HG02943 (cell line): ENCODE measurements at regions not wholly inside any gene's neighbourhood (a gene's known extent, or its start where the extent isn't known, plus 50 kb on each side); places are given as distances from the start of the nearest gene placed in this dataset.

Source experiments
- ATAC-seq: cut with Tn5 transposase; IDR thresholded peaks from one replicate; pipeline ENCODE4 v1.9.1; 2021; ENCODE audit warnings: mild to moderate bottlenecking, low read depth, moderate library complexity; ENCODE audit not compliant: unreplicated experiment

DNA sequence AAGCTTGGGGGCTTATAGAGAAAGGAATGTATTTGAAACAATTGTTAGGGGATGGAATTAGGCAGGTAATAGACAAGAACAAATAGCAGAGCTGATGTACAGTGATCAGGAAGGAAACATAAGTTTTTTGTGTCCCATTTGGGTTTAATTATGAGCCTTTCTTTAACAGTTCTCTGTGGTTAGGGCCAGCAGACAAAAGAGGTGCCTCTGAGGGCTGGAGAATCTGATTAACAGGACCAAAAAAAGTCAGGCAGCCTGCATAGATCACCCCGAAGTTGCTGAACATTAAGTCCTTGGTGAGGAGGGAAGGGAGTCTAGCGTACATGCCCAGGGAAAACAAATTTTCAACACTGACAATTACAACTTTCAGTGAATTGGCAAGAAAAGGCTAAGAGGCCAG lies 88.6 kb upstream of the SPRED1 start:
- ATAC-seq = no peak

DNA sequence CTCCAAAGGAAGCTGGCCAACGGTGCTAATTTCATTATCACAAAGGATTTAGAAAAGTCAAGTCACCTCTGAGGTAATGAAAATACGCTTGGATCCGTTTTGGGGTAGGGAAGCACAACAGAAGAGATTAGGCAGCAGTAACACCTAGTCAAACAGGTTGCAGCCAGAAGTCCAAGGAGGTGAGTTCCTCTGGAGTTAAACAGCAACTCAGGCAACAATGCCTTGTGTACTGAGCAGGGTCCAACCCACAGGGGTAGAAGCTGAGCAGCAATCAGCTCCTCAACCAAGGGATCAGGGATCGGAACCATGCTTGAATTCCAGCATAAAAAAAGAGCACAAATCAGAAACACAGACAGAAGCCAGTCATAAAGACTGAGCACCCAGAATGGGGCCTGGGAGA lies 88.1 kb upstream of the SPRED1 start:
- ATAC-seq = no peak

DNA sequence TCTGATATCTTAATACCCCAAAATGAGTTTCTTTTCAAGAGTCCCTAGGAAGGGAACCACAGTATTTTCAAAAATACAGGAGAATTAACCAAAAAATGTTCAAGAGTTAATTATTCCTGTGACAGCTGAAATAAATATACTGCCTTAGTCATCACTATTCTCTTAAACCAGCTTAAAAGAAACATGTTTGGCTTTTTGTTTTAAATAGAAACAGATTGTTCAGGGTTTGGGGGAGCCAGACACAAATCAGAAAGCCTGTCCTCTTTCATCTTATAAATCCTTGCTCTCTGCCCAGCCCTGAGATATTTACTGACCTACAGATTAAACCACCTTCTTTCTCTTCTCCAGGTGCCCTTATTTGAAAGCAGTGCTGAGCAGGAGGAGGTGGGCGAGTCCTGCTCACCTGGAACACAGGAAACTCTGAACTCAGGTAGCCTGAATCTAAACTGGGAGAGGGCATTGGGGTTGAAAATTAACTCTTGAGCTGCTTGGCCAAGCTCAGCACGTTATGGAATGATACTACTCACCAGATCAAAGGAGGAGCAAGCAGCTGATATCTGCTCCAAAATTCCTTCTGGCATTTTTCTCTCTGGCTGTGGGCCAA lies 84.1 kb upstream of the SPRED1 start:
- ATAC-seq = no peak

DNA sequence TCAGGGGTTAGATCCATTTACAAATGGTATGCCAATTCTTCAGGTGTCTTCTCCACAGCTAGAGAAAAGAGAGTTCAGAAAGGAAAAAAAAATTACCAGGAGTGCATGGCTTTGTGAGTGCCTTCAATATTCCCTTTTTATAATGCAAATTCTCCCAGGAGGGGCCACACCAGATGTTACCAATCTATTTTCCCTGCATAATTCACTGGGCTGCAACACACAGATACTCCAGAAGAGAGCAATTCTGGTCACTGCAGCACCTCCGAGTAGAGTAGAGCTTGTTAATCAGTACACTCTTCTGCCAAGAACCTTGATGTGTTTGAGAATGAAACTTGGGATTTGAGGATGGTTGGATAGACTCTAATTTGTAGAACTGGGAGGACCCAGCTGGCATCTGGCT lies 80.7 kb upstream of the SPRED1 start:
- ATAC-seq = no peak

DNA sequence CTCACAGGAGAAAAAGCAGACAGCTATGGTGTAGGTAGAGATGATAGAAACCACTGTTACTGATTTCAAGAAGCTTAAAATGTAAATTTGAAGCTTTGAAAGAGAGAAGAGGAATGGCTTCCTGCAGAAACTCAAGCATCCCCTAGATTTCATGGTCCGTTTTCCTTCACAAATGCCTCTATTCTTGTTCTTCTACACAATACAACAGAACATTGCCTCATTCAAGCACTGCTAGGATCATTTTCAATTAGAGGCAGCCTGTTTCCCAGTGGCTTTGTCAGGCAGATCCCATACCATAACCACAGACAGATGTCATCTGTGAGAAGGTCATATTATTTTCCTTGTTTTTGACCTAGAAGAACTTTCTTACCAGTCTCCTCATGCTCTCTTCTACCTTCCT lies 77.9 kb upstream of the SPRED1 start:
- no peak for ATAC-seq

DNA sequence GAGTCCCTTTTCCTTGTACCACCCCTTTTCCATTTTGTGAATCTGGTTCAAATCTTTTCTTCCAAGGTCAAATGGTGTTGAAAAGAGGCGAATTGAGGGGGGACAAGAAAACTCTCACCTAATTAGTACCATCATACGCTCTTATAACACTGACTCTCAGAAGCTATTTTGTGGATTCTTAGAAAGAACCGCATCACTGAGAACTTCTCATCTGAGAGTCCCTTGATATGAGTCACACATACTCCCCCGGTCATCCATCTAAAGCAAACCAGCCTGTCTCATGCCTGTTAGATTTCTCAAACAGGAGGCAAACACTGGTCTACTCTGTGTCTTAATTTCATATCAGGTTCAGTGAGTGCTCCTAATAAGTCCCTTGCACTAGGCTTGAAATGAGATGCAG lies 76.5 kb upstream of the SPRED1 start:
- no peak for ATAC-seq

DNA sequence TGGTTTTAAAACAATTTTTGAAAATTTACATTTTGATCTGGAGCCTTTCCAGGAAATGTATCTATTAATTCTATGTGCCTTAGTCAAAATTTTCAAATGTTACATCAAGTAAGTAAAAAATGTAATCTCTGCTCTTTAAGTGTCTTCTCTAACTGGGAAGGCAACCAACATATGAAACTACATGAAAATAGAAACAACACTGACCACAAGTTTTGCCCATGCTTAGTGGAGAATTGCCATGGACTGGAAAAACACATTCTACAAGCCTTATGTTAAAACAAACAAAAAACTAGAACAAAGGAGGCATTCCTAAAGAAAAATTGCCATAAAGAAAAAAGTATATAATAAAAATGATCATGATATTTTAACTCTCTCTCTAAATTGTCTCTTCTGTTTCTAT lies 75.9 kb upstream of the SPRED1 start:
- ATAC-seq = no peak

DNA sequence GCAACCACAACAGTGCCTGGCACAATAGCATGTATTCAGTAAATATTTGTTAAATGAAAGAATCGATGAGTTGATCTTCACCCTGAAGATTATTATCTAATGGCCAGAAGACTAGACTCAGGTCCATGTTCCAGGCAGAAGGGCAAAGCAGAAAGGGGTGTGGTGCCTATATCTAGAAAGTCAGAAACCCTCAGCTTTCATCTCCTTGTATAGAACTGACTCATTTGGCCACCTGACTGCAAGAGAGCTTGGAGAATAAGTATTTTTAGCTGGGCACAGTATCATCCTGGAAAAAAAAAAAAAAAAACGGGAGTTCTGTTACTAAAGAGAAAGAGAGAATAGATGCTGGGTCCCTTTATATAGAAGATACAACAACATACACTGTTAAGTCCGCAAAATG lies 69.7 kb upstream of the SPRED1 start:
- ATAC-seq = no peak

DNA sequence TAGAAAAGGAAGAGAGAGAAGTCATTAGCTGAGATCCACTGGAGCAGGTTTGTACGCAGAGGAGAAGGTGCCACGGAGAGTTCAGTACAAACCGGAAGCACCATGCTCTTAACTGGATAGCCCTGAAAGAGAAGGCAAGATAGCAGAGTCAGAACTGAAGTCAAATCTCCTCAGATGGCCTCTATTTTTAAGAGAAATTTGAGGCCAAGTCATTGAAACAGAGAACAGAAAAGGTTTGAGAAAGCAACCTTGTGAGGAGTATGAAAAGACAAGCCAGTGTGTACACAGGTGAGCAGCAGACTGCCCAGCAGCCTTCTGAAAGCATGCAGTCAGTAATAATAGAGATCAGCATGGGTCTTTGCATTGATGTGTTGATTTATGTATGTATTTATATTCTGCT lies 66.1 kb upstream of the SPRED1 start:
- peak; percentile 79 for ATAC-seq

DNA sequence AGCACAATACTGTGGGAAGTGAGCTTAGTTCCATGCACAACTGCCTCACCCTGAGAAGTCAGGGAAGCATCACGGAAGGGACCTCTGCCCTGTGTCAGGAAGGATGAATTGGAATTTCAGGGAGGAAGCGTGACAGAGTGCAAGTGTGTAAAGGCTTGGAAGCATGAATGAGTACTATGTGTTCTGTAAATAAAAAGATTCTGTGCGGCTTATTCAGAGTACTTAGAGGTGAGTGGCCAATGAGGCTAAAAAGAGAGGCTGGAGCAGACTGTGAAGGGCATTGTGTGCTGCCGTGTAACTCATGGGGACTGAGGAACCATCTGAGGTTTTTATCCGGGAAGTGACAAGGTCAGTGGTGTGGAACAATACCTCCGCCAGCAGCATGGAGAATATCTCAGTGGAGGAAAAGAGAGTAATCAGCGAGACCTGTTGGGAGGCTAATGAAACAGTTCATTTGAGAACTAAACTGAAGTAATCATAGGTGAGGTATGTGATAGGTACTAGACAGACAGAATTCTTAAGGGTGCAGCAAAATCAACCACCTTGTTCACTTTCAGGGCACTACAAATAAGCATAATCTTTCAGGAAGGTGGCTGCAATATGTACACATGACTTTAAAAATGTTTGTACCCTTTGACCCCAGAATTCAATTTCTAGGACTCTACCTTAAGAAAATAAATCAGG lies 64.9 kb upstream of the SPRED1 start:
- ATAC-seq = no peak

DNA sequence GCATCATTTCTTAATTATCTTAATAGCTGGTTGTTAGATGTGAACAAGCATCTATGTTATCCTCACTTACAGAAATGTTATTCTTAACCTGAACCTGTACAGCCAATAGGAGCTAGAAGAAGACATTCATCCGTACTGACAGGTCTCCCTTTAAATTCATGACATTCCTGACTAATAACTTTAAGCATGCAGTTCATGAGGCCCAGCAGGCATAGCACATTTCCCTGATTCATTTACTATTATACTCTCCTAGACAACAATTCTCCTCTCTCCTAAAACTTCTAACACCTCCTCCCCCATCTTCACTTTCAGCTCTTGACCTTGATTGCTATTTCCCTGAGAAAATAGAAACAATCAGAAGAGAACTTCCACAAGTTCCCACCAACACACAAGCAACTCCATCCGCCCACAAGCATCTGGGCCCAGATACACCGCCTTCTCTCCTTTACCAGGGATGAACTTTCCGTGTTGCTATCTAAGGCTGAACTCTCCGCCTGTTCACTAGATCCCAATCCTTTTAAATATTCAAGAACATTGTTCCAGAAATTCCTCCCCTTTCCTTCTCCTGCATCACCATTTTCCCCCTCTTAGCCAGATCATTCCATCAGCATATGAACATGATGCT lies 62.9 kb upstream of the SPRED1 start:
- no peak for ATAC-seq

DNA sequence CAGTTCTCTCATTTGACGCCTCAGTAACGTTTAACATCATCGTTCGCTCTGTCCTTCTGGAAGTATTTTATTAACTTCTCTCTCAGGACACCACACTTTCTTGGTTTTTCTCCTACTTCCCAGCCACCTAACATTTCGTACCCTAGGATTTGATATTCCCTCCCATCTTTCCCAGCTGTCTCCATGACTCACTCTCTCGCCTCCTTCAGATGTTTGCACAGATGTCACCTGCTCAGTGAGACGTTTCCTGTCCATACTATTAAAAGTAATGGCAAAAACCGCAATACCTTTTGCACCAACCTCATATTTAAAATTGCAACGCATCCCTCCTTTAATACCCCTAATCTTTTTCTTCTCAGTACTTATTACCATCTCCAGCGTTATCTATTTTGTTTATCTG lies 62.1 kb upstream of the SPRED1 start:
- no peak for ATAC-seq

DNA sequence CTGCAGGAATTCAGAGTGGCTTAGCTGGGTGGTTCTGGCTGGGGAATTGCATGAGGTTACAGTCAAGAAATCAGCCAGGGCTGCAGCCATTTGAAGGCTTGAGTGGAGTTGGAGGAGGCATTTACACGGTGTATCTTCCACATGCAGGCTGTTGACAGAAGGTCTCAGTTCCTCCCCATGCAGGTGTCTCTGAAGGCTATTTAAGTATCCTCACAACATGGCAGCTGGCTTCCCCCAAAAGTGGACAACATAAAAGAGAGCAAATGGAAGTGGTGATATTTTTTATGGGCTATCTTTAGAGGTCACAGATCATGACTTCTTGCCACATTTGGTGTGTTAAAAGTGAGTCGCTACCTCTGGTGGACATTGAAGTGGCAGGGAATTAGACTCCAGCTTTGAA lies 60.1 kb upstream of the SPRED1 start:
- no peak for ATAC-seq

DNA sequence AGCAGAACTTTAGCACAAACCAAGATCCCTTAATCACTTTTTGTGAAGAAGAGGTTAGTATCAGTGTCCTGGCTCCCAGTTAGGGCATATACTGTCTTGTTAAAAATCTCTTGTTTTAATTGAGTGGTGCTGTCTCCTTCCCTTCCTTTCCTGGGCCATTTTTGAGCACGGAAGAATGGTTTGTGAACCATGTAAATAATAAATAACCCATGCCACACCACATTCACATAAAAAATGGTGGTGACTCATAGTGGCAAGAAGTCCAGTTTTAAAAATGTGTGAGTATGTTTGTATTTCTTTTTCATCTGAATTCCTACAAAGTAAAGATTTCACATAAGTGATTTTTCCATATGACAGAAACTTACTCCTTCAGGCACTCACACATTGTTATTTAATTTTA lies 59.1 kb upstream of the SPRED1 start:
- no peak for ATAC-seq

DNA sequence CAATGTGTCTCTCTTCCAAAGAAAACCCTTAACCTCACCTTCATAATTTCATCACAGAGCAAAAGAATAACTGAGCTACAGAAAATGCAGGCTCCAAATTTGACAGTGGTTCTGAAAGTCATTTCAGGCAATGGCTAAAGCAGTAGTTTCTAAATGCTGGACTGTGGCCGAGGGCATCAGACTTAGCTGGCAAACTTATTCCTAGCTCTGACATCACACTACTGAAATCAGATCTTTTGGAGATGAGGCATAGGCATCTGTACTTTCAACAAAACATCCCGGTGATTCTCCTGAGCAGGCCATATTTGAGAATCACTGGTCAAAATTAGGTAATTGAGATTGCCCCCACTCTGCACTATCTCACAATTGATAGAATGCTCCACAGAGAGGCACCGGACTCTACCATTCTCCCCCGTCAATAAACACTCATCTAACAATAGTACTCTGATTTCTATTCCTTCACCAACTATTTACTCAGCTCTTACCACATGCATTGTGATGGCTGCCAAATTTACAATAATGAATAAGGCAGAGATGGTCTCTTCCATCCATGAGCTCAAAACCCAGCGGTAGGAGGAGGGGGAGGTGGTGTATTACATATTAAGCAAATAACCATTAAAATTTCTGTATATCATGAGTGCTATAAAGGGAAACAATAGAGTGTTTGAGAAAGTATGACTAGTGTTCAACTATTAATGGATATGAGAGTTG lies 57.3 kb upstream of the SPRED1 start:
- ATAC-seq = no peak

DNA sequence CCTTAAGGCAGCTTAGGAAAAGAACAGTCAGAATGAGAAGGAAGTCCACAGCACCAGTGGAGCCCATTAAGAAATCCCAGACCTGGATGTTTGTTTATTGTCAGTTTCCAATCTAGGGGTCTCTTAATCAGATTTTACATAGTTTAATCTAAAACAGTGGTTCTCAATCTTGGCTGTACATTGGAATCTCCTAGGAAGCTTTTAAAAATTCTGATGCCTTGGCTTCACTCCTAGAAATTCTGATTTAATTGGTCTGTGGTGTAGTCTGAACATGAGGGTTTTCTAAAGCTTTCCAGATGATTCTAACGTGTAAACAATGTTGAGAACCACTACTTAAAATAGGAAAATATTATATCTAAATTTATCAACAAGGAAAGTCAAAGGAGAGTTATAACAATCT lies 56.6 kb upstream of the SPRED1 start:
- no peak for ATAC-seq

DNA sequence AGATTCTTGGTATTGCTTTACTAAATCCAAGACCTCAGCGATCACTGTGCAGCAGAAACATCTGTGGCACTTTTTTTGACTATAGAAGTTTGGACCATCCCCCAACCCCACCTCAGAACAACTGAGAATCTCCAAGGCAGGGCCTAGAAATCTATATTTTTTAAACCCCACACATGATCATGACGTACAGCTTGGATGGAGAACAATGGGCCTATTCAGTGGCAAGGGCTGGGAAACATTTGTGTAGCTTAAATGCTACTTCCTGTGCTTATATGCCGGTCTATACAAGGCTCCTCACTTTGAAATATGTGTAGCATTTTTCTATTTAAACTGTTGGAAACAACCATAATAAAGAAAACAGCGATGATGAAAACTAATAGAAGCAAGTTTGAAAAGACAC lies 55.1 kb upstream of the SPRED1 start:
- ATAC-seq = no peak

DNA sequence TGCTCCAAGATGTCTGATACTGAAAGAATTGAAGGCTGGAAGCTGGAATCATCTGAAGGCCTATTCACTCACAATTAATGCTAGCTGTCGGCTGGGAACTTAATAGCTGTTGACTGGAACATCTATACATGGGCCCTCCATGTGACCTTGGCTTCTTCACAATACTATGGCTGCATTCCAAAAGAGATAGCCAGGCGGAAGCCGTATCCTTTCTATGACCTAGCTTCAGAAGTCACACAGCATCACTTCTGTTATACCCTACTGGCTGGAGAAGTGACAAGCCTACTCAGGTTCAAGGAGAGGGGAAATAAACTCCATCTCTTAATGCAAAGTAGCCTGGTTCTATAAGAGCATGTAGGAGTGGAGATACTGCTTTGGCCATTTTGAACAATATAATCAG lies 50.9 kb upstream of the SPRED1 start:
- no peak for ATAC-seq

DNA sequence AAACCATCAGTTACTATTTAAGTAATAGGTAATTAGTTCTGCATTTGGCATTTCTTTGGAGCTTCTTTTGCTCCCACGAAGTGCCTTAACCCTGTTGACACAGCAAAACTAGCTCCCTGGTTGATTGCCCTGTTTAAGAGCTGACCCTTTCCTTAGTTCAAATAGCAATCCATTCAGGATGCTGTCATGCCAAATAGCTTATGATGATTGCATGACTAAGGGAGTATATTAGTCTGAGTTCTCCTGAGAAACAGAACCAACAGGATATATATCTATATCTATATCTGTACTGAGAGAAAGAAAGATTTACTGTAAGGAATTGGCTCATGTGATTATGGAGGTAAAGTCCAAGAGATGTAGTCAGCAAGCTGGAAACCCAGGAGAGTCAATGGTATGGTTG lies 50.3 kb upstream of the SPRED1 start:
- no peak for ATAC-seq
